ENCODE measurements at regions not wholly inside any gene's neighbourhood (a gene's known extent, or its start where the extent isn't known, plus 50 kb on each side); places are given as distances from the start of the nearest gene placed in this dataset.

GRCh38 chr1:55658917-55659316, 443.8 kb upstream of the USP24 start:
- TF ChIP-seq GATA1 (IDR thresholded peaks at IDR 0.05; ENCODE audit: low read depth, low read length) (no peak), POLR2A (IDR thresholded peaks at IDR 0.05; ENCODE audit: low read length) (no peak)
- DNase-seq, result no peak

- DNase-seq, result no peak
- TF ChIP-seq POLR2A (IDR thresholded peaks at IDR 0.05; ENCODE audit: low read length) (no peak), GATA1 (IDR thresholded peaks at IDR 0.05; ENCODE audit: low read depth, low read length) (no peak)
Measured at GRCh38 chr1:55654750-55655149, 439.6 kb upstream of the USP24 start.

GRCh38 chr1:55654171-55654570, 439.0 kb upstream of the USP24 start:
- no peak for DNase-seq
- no peak for TF ChIP-seq GATA1 (IDR thresholded peaks at IDR 0.05; ENCODE audit: low read depth, low read length)
- TF ChIP-seq POLR2A (IDR thresholded peaks at IDR 0.05; ENCODE audit: low read length), result no peak

DNA sequence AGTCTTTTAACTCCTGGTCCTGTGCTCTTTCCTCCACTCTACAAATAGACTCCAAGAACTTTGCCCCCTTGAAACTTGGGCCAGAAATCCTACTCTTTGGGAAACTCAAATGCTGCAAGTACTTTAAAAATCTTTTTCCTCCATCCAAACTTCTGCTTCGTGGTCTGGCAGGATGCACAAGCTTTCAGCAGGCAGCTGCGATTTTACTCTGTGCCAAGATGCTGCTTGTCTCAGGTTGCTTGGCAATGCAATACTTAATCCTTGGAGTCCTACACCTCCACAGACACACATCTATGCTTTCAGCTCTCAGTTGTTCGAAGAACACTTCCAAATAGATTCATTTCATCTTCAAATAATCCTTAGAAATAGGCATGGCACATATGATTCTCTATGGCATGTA, 435.3 kb upstream of the USP24 start:
- DNase-seq, result no peak
- TF ChIP-seq GATA1 (IDR thresholded peaks at IDR 0.05; ENCODE audit: low read depth, low read length), result no peak
- no peak for TF ChIP-seq POLR2A (IDR thresholded peaks at IDR 0.05; ENCODE audit: low read length)

DNA sequence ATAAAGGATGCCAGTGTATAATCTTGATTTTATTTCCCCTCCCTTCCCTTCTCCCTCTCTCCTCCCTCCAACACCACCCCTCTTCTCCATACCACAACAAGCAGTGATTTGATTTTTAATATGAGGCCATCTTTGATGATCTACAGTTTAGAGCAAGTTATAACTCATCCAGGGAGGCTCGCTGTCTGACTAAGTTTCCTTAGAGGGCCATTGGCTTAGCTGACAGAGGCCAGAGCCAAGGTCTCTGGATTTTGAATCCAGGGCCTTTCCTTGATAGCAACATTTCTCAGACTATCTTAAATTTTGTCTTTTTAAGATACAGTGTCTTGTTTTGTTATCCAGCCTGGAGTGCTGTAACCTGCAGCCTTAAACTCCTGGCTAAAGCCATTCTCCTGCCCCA, 431.0 kb upstream of the USP24 start:
- no peak for TF ChIP-seq GATA1 (IDR thresholded peaks at IDR 0.05; ENCODE audit: low read depth, low read length)
- no peak for TF ChIP-seq POLR2A (IDR thresholded peaks at IDR 0.05; ENCODE audit: low read length)
- DNase-seq, result no peak

GRCh38 chr1:55645270-55645669, 430.1 kb upstream of the USP24 start:
- TF ChIP-seq POLR2A (IDR thresholded peaks at IDR 0.05; ENCODE audit: low read length), result no peak
- no peak for TF ChIP-seq GATA1 (IDR thresholded peaks at IDR 0.05; ENCODE audit: low read depth, low read length)
- DNase-seq, result no peak

DNA sequence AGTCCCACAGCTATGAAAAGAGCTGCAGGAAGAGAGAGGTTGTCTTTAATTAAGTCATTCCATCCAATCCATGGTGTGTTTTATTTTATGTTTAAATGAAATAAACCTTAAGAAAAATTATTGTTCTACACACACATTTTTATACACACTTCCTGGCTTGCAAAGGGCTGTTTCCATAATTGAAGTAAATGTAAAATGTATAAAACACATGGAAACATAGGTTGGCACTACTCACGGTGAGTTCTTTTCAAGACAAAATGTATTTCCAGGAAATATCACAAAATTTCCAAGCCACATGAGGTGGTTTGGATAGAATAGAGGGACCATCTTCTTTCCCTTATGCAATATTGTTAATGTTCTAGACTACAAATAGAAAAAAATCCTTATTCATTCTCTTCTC, 426.8 kb upstream of the USP24 start:
- no peak for TF ChIP-seq POLR2A (IDR thresholded peaks at IDR 0.05; ENCODE audit: low read length)
- no peak for TF ChIP-seq GATA1 (IDR thresholded peaks at IDR 0.05; ENCODE audit: low read depth, low read length)
- DNase-seq, result no peak

DNA sequence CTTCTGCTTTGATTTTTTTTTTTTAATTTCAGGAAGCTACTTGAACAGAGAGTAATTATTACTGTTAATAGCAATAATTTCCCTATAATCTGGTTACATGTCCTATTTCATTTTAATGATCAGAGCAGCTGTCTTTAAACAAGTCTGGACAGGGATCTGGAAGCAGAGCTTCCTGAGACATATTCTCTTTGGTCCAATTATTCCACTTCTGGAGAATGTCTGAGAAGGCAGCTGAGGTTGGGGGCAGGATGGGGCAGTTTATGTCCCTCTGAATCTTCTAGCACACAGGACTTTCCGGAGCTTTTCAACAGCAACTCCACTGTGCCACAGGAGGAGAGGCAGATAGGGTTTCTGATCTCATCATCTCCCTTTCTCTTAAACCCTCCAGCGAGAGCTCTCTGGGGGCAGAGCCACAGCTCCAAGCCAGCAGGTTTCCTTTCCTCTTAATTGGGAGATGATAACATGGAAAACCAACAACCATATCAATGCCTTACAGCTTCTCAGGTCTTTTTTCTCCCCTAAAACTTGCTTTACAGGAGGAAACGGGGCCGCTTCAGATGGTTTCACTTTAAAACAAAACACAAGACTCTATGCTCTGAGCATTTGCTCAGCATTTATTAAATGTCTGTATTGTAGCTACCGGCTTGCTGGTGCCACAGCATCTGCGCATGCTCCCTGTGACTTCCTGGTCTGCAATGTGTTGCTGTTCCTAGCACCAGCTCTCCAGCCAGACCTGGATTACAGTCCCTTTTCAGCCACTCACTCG, 425.7 kb upstream of the USP24 start:
- no peak for TF ChIP-seq GATA1 (IDR thresholded peaks at IDR 0.05; ENCODE audit: low read depth, low read length)

GRCh38 chr1:55639526-55639925, 424.4 kb upstream of the USP24 start:
- TF ChIP-seq GATA1 (IDR thresholded peaks at IDR 0.05; ENCODE audit: low read depth, low read length) (no peak), POLR2A (IDR thresholded peaks at IDR 0.05; ENCODE audit: low read length) (no peak)
- DNase-seq, result no peak

More for the DNA sequence above, 425.7 kb upstream of the USP24 start:
- DNase-seq, result no peak

- TF ChIP-seq POLR2A (IDR thresholded peaks at IDR 0.05; ENCODE audit: low read length) (no peak), GATA1 (IDR thresholded peaks at IDR 0.05; ENCODE audit: low read depth, low read length) (no peak)
- DNase-seq, result no peak
Measured at GRCh38 chr1:55639051-55639450, 423.9 kb upstream of the USP24 start.

DNA sequence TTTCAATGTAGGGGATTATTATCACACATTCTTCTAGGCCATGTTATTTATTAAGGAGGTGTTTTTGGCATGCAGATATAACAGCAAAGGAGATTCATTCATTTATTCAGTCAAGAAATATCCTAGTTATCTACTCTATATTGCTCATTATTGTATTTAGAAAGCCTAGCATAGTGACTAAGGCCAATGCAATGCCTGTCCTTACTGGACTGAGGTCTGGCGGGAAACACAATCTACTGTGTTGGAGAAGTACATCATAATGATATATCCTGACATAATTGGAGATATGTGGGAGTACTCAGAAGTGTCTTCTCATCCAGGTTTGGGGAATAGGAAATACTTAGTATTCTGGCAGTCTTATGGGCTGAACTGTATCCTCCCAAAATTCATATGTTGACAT, 421.5 kb upstream of the USP24 start:
- no peak for DNase-seq
- TF ChIP-seq GATA1 (IDR thresholded peaks at IDR 0.05; ENCODE audit: low read depth, low read length) (no peak), POLR2A (IDR thresholded peaks at IDR 0.05; ENCODE audit: low read length) (no peak)

DNA sequence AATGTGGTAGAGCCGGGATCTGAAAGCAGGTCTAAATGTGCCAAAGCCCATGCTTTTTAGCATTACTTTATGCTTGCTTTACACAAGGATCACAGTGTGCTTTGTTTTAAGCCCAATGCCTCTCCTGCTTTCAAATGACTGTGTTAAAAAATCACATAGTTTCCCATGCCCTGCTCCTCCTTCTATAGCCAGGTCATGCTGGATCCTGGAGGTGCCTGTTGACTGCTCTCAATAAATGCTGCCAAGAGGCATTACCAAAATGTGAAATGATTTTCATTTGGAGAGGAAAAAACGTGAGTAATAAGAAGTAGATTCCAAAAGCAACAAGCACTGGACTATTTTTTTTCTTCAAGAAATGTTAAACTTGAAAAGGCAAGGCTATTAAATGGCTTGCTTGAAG, 420.7 kb upstream of the USP24 start:
- DNase-seq, result no peak

DNA sequence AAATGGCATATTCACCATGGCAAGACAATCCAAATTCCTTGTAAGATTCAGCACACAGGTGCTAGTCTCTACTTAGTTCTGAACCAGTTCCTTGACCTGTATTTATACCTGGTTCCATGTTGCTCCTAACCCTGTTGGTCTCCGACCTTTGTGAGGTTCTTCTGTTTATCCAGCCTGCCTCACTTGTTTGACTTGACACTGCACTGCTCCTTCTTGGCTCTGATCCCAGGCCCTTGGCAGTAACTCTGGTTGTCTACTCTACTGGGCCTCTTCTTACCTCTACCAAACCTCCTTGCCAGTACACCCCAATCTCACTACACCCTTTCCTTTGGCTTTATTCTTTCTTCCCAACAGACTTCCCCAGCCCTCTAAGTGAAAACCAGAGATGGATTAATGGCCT, 419.4 kb upstream of the USP24 start:
- no peak for TF ChIP-seq POLR2A (IDR thresholded peaks at IDR 0.05; ENCODE audit: low read length)
- no peak for TF ChIP-seq GATA1 (IDR thresholded peaks at IDR 0.05; ENCODE audit: low read depth, low read length)
- no peak for DNase-seq

More for the DNA sequence above, 420.7 kb upstream of the USP24 start:
- TF ChIP-seq POLR2A (IDR thresholded peaks at IDR 0.05; ENCODE audit: low read length), result no peak
- TF ChIP-seq GATA1 (IDR thresholded peaks at IDR 0.05; ENCODE audit: low read depth, low read length), result no peak

GRCh38 chr1:55632906-55633305, 417.7 kb upstream of the USP24 start:
- DNase-seq, result no peak
- TF ChIP-seq POLR2A (IDR thresholded peaks at IDR 0.05; ENCODE audit: low read length) (no peak), GATA1 (IDR thresholded peaks at IDR 0.05; ENCODE audit: low read depth, low read length) (no peak)

GRCh38 chr1:55632058-55632457, 416.9 kb upstream of the USP24 start:
- DNase-seq, result no peak
- no peak for TF ChIP-seq POLR2A (IDR thresholded peaks at IDR 0.05; ENCODE audit: low read length)
- no peak for TF ChIP-seq GATA1 (IDR thresholded peaks at IDR 0.05; ENCODE audit: low read depth, low read length)

Measured in erythroblast (primary cell).